H1 (cell line): ENCODE measurements at regions not wholly inside any gene's neighbourhood (a gene's known extent, or its start where the extent isn't known, plus 50 kb on each side); places are given as distances from the start of the nearest gene placed in this dataset.

Source experiments
- CHD2 ChIP-seq: IDR thresholded peaks from 2 replicates; pipeline ENCODE4 v1.6.1; 2012; ENCODE audit warnings: low read length, improper control_type of control experiment
- GTF2F1 ChIP-seq: IDR thresholded peaks from 2 replicates; pipeline ENCODE4 v1.6.1; 2012; ENCODE audit warnings: low read depth, low read length, improper control_type of control experiment, borderline replicate concordance
- JUN ChIP-seq: IDR thresholded peaks from 2 replicates; pipeline ENCODE4 v1.6.1; 2011; ENCODE audit warnings: low read depth, mild to moderate bottlenecking, improper control_type of control experiment, low read length
- RAD21 ChIP-seq, 2 experiments: IDR thresholded peaks in 1 of 2; conservative IDR thresholded peaks in 1 of 2; 2 replicates each; pipeline ENCODE4 v1.6.1; 2011; ENCODE audit warnings: low read depth in 2 of 2, low read length in 2 of 2, improper control_type of control experiment in 1 of 2, inconsistent platforms in 1 of 2, mild to moderate bottlenecking in 1 of 2, moderate library complexity in 1 of 2
- RFX5 ChIP-seq: IDR thresholded peaks from 2 replicates; pipeline ENCODE4 v1.6.1; 2011; ENCODE audit warnings: low read depth, low read length, improper control_type of control experiment, borderline replicate concordance
- SIX5 ChIP-seq: IDR thresholded peaks from 2 replicates; pipeline ENCODE4 v1.6.1; 2011; ENCODE audit warnings: mild to moderate bottlenecking, low read depth, low read length

DNA sequence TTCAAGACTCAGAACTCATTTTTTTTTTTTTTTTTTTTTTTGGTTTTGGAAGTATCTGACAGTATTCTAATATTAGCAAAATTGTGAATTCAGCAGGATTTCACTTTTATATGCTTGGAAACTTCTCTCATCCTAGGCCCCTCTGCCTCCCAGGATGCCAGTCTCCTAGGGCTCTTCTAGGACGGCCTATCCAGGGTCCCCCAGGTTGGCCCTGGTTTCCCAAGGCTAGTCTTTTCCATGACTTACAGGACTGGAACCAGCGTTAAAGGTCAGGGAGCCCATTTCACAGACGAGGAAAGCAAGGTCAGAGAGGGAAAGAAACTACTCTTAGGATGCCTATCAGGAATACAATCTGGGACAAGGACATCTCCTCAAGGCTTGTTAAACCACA lies 412.5 kb downstream of the PTPRU start (continued):
- TF ChIP-seq RAD21 (IDR thresholded peaks at IDR 0.05 in 1 of 2, conservative IDR thresholded peaks at IDR 0.05 in 1 of 2; ENCODE audit: low read depth in 2 of 2, low read length in 2 of 2) (no peak), GTF2F1 (no peak), SIX5 (no peak), RFX5 (no peak), JUN (no peak), CHD2 (no peak)
